GM12878 (cell line): ENCODE measurements at regions not wholly inside any gene's neighbourhood (a gene's known extent, or its start where the extent isn't known, plus 50 kb on each side); places are given as distances from the start of the nearest gene placed in this dataset.

Source experiments
- FOS ChIP-seq: IDR thresholded peaks from 3 replicates; pipeline ENCODE4 v1.6.1; 2011; ENCODE audit warnings: borderline replicate concordance; ENCODE audit not compliant: insufficient read length; ENCODE audit errors: extremely low read depth
- MEF2A ChIP-seq: IDR thresholded peaks from 2 replicates; pipeline ENCODE4 v1.6.1; 2011; ENCODE audit warnings: low read depth, mild to moderate bottlenecking, low read length, moderate library complexity; ENCODE audit not compliant: insufficient read depth
- STAT1 ChIP-seq: fragments of 450-650 bp; conservative IDR thresholded peaks from 2 replicates; pipeline ENCODE4 v1.6.1; 2014; ENCODE audit warnings: antibody characterized with exemption, mild to moderate bottlenecking
- TF ChIP-seq, protein P1 (sequence below): fragments of 450-650 bp; IDR thresholded peaks from 2 replicates; pipeline ENCODE4 v1.6.1; 2017; ENCODE audit warnings: antibody characterized with exemption, mild to moderate bottlenecking, moderate library complexity
- TF ChIP-seq, protein P2 (sequence below): fragments of 450-650 bp; formaldehyde crosslinking; IDR thresholded peaks from 2 replicates; pipeline ENCODE4 v1.5.0; 2022; ENCODE audit warnings: mild to moderate bottlenecking, missing genetic modification characterization

DNA sequence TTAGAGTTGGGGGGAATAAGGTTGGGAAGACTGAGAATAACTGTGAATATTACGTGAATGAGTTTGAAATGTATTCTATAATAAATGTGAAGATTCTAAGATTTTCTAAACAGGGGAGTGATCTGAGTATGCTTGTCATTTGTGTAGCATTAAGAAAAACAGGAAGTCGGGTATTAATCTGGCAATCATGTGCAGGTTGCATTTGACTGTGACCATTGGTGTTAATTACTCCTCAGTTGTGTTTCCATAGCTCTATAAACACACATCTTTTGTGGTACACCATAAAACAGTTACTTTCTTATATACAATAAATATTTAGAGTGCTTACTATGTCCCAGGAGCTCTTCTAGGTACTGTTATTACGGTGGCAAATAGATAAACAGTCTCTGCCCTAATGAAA lies 434.4 kb upstream of the PDE3A start:
- TF ChIP-seq, protein P1, sequence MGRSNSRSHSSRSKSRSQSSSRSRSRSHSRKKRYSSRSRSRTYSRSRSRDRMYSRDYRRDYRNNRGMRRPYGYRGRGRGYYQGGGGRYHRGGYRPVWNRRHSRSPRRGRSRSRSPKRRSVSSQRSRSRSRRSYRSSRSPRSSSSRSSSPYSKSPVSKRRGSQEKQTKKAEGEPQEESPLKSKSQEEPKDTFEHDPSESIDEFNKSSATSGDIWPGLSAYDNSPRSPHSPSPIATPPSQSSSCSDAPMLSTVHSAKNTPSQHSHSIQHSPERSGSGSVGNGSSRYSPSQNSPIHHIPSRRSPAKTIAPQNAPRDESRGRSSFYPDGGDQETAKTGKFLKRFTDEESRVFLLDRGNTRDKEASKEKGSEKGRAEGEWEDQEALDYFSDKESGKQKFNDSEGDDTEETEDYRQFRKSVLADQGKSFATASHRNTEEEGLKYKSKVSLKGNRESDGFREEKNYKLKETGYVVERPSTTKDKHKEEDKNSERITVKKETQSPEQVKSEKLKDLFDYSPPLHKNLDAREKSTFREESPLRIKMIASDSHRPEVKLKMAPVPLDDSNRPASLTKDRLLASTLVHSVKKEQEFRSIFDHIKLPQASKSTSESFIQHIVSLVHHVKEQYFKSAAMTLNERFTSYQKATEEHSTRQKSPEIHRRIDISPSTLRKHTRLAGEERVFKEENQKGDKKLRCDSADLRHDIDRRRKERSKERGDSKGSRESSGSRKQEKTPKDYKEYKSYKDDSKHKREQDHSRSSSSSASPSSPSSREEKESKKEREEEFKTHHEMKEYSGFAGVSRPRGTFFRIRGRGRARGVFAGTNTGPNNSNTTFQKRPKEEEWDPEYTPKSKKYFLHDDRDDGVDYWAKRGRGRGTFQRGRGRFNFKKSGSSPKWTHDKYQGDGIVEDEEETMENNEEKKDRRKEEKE = no peak
- TF ChIP-seq FOS = no peak
- no peak for TF ChIP-seq MEF2A
- no peak for TF ChIP-seq STAT1
- TF ChIP-seq, protein P2, sequence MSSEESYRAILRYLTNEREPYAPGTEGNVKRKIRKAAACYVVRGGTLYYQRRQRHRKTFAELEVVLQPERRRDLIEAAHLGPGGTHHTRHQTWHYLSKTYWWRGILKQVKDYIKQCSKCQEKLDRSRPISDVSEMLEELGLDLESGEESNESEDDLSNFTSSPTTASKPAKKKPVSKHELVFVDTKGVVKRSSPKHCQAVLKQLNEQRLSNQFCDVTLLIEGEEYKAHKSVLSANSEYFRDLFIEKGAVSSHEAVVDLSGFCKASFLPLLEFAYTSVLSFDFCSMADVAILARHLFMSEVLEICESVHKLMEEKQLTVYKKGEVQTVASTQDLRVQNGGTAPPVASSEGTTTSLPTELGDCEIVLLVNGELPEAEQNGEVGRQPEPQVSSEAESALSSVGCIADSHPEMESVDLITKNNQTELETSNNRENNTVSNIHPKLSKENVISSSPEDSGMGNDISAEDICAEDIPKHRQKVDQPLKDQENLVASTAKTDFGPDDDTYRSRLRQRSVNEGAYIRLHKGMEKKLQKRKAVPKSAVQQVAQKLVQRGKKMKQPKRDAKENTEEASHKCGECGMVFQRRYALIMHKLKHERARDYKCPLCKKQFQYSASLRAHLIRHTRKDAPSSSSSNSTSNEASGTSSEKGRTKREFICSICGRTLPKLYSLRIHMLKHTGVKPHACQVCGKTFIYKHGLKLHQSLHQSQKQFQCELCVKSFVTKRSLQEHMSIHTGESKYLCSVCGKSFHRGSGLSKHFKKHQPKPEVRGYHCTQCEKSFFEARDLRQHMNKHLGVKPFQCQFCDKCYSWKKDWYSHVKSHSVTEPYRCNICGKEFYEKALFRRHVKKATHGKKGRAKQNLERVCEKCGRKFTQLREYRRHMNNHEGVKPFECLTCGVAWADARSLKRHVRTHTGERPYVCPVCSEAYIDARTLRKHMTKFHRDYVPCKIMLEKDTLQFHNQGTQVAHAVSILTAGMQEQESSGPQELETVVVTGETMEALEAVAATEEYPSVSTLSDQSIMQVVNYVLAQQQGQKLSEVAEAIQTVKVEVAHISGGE = no peak
